DMS79 (cell line): ENCODE measurements at regions not wholly inside any gene's neighbourhood (a gene's known extent, or its start where the extent isn't known, plus 50 kb on each side); places are given as distances from the start of the nearest gene placed in this dataset.
"Not testable (repeated sequence)": the region's sequence is repeated elsewhere in the genome, so short reads cannot be mapped to it uniquely, and the experiment has no call there.

ENCODE experiments used
- DNase-seq: peaks from one replicate; lab custom pipeline; 2025; lab: John Stamatoyannopoulos, UW

DNA sequence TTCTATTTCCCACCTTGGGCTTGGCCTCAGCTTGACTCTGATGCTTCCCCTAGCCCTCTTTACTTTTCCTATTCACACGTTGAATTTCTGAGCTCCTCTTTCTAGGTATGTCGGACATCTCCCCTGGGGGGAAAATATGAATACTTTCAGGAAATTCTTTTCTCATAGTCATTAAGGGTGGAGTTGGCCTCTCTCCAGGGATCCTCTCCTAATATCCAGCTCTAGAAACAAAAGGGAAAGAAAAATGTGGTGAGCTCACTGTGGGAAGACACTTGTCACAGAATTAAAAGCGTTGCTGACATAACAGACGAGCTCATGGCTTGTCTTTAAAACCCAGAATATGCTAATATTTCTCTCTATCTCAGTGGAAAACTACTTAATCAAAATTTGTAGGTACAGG, 132.7 kb upstream of the MEX3C start:
- no peak for DNase-seq

DNA sequence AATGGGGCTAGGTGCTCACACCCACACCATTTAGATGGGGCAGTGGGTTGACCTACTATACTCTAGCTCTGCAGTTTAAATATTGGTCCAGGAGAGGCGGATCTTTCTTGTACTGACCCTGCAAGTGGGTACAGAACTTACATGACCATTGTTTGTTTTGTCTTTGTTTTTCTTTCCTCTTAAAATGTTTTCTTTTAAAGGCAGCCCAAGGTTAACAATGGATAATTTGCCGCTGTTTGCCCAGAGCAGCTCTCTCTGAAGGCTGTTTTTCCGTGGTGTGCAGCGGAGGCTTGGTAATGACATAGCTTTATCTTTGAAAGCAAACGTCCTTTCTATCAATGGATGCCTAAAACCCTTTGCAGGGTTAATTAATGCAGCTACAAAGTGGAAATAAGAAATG, 133.3 kb upstream of the MEX3C start:
- DNase-seq: no peak

DNA sequence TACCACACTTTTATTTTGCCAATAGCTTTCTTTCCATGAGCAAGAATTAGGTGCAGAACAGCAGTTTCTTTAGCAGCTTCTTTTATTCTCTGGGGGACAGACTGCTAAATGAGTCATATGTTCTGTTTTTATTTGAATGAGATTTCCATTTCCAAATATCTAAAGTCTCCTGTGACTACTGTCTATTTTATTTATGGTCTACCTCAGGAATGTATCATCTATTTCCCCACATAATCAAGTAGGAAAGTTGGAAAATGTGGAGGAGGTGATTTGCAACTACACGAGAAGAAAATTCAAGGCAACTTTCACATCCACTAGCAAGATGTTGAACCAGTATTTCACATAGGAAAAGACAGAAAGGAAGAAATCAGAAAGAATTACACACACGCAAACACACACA, 139.9 kb upstream of the MEX3C start:
- DNase-seq: no peak

DNA sequence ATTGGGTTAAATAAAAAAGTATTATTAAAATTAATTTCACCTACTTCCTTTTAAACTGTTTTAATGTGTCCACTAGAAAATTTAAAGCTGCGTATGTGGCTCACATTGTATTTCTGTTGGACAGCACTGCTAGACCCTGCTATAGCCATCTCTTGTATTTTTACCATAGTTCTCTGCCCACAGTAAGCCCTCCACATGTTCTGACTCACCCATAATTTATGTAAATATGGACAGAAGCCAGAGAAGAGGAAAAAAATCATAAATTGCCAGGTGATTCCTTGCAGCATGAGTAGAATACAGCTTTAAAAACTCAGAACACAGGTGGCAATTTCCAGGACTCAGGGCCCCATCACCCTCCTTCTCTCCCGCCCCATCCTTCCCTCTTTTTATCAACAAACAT, 142.4 kb upstream of the MEX3C start:
- no peak for DNase-seq

DNA sequence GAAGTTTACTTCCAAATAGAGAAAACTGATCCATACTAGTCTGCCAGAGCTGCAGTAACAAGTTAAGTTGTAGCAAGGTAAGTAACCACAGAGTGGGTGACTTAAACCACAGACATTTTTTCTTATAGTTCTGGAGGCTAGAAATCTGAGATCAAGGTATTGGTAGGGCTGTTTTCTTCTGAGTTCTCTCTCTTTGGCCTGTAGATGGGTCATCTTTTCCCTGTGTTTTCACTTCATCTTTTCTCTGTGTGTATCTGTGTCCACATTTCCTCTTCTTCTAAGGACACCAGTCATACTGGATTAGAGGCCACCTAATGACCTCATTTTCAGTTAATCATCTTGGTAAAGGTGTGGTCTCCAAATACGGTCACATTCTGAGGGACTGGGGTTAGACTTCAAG, 142.9 kb upstream of the MEX3C start:
- no peak for DNase-seq

DNA sequence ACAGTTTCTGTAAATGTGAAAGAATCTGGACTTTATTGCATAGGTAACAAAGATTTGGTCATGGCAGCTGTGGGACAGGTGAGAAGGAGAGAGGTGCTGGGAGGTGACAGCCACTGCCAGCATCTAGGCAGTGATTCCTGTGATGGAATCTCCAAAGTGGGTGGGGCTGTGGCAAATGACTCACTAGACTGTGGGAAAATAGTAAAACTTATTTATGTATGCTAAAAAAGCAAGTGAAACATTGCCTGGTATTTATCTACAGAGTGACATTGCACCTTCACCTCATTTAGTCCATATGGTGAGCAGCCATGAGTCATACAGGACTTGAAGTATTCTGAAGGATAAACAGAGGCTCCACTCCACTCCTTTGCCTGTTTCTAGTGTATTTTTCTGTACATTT, 145.3 kb upstream of the MEX3C start:
- no peak for DNase-seq

DNA sequence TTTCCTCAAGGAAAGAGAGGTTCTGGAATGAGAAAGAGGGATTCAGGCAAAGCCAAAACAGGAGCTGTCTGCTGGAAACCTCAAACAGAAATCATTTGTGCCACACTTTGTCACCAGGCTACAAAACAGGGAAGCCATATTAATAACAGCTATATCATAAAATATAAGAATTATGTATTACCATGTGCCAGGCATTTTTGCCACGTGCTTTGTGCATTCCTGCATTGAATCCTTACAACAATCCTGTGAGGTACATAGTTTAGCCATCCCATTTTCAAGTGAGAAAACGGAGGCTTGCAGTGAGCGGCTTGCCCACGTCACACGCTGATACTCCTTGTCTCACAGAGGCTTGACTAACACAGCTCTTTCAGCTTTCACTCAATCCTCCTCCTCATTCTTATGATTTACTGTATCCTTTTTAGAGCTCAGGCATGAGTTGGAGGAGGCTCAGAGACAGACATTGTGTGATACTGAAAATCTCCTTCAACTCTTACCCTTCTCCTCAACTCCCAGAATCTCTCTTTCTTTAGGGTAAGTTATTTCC, 148.4 kb upstream of the MEX3C start:
- DNase-seq: no peak

DNA sequence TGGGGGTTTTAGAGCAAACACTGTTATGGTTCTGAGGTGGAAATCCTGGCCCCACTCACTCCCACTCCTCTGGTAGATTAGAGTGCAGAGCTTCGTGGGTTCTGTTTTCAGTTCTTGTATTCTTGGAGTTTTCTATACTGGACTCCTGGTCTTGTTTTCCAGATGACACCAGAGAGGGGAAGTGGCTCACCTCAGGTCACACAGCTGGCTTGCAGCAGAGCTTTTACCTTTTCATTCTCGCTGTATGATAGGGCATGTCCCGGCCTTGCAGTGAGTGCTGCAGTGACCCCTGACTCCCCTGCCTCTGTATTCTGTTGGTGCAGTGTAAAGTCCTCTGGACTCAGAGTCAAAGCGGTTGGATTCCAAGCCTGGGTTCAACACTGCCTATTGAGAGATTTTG, 148.9 kb upstream of the MEX3C start:
- DNase-seq: no peak

DNA sequence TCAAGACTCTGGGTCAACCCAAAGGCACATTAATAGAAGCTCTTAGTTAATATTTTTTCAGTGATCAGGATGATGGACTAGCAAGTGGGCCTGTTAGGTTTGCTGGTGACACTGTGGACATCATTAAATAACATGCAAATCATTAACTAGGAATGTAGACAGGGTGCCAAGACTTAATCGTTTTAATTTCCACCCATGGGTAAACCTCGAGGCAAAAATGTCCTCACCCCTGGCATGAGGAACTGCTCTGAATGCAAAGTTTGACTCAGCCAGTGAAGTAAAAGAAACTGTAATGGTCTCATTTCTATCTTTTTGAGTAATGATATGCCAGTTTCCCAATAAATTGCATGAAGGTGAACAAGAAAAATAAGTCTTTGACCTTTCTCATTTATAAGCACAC, 152.6 kb upstream of the MEX3C start:
- DNase-seq: no peak

DNA sequence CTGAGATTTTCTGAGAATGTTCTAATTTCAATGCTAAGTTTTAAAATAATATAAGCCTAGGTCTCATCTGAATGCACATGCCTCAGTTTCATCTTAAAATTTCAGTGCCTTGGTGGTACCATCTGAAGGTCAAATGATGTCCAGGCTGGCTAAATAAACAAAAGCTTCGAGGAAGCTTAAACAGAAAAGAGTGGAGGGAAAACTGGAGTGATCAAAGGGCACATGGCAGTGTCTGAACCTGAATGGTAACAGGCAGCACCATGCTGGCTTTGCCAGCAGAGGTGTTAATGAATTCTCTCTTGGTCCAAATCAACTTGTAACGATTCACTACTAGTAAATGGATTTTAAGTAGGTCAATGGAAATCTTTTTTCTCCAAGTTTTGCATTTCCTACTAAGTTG, 158.4 kb upstream of the MEX3C start:
- DNase-seq: no peak

DNA sequence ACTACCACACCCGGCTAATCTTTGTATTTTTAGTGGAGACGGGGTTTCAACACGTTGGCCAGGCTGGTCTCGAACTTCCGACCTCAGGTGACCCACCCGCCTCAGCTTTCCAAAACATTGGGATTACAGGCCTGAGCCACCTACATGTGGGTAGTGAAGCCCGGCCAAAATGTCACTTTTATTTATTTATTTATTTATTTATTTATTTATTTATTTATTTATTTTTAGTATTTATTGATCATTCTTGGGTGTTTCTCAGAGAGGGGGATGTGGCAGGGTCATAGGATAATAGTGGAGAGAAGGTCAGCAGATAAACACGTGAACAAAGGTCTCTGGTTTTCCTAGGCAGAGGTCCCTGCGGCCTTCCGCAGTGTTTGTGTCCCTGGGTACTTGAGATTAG, 162.8 kb upstream of the MEX3C start:
- DNase-seq: not testable (repeated sequence)

DNA sequence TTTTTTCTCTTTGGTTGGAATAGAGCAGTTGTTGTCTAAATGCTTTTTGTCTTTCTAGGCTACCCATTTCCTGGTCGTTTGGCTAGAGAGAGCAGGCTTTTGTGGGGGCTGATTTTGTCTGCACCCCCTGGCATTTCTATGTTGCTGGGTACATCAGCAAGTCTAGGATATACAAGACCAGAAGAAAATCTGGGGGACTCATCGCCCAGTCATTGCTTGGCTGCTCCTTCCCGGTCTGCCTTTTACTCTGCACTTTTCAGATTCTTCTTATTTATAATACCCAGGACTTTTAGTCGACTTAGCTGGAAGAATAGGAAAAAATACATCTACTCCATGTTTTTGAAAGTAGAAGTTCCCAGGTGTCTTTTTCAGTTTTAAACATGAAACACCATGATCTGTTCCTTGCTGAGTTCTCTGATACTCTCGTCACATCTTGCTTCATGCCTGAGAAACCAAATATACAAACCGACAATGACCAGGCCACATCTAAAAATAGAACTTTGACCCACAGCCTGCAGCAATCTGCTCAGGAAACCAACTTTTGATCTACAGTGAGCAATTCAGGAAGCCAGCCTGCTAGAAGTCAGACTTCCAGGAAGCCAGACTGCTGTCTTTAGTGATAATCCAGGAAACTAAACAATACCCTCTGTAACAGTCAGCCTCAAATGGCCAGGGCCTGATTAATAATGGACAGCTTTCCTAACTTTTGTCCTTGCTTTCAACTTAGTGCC, 163.8 kb upstream of the MEX3C start:
- DNase-seq: no peak

DNA sequence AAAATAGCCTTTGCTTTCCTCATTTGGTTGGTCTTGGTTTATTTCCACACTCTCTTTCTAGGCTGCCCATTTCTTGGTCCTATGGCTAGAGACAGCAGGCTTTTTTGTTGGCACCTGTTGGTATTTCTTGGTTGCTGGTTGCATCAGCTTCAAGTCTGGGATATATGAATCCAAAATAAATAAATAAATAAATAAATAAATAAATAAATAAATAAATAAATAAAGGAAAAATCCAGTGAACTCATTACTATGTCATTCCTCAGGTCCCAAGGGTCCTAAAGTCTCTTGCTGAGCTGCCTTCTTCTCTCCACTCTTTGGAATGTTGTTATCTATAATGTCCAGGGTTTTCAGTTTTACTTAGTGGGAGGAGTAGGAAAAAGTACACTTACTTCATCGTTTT, 165.9 kb upstream of the MEX3C start:
- no peak for DNase-seq

DNA sequence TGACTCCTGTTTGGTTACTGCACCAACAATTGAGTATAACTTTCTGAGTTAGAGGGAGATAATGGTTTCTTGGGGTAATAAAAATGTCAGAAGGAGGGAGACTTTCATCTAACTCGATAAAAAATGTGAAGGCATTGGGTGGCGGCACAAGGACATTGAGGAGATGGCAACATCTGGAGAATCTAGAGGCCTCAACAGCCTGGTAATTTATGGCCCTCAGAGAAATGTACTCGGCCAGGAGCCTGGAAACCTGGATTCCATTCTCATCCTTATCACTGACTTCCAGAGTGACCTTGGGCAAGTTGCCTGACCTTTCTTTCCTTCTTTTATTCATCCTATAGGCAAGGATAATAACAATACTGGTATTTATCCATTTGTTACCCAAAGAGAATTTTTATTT, 173.5 kb upstream of the MEX3C start:
- DNase-seq: no peak

DNA sequence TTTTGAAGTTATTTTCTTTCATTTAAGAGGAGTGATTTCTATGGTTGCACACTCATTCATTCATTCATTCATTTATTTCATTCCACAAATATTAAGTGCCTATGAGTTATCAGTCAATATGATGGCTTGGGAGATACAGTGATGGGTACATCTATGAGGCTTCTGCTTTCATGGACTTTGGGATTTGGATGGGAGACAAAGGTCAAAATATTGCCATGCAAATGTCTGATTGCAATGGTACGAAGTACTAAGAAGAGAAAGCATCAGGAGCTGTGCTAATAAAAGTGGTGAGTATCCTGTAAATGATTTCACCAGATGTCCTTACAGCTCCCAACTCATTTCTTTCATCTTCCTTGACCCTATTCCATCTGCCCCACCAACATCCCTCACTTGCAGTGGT, 174.4 kb upstream of the MEX3C start:
- no peak for DNase-seq

DNA sequence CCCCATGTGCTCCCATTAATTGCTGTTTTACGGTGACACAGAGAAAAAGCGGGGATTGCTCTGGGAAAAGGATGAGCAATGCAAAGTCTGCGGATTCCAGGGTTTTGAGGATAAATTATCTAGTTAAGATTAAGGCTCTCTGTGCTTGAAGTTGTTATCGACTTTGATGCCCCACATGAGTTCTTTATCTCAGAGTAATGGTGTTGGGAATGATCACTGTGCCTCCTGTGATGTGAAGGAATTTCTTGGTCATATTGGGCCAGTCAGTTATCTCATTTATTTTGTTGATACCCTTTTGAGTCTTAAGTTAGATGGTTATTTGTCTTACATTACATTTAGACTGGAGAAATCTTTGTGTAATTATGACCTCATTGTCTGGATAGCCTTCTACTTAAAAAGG, 184.6 kb upstream of the MEX3C start:
- no peak for DNase-seq

DNA sequence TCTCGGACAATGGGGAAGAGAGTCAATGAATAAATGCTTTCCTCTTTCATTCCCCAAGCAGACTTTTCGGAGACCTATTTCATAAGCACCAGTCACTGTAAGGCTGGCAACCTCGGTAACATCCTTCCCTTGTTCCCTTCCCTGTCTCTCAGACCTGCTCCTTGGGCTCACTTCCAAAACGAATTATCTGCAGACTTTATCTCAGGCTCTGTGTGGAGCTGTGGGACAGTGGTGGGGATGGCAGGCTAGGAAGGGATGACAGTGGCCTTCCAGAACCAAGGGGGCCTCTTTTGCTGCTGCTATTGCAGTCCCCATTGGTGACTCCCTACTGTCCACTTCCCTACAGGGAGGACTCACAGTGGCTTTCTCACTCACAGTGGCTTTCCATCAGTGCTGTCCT, 185.6 kb upstream of the MEX3C start:
- DNase-seq: no peak

DNA sequence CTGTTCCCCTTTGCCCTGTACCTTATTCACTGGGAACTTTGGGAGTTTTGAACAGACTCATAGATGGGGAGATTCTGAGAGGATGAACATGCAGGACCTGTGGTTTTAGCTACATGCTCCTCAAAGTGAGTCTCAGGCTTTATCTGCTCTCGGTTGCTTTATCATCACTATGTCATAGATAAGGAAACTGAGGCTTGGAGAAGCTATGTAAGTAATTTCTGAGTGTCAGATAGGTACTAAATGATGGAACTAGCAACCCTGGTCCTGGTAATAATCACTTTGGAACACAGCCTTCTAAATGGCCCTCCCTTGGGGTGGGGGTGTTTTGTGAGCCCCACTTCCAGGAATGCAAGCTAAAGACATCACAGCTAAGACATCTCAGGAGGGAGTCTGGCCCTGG, 186.2 kb upstream of the MEX3C start:
- no peak for DNase-seq

DNA sequence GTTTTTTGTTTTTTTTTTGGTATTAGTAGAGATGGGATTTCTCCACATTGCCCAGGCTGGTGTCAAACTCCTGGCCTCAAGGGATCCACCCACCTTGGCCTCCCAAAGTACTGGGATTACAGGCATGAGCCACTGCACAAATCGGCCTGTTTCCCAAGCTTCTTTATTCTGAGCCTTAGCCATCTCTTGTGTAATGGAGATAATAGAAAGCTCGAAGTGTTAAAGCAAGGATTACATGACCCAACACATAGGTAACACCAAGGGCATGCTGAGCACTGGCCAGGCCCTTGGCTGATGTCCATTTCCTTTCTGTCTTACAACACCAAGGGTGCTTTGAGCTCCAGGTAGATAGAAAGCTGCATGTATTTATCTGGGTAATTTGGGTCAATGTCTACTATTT, 187.8 kb upstream of the MEX3C start:
- no peak for DNase-seq

DNA sequence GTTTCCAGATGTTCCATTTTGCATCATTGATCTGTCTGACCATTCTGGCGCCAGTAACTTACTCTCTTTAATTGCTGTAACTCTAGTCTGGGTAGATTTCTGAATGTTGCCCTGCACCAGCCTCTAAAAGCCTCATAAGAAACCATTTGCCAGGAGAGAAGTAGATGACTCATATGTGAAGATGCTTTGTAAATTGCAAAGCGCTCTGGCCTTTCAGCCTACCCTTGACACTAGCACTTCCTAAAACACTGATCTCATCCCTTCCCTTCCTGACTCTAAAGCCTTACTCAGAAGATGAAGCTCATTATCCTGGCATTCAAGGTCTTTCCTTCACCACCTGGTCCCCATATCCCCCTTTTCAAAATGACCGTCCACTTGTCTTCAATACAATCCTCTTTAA, 193.2 kb upstream of the MEX3C start:
- DNase-seq: no peak

DNA sequence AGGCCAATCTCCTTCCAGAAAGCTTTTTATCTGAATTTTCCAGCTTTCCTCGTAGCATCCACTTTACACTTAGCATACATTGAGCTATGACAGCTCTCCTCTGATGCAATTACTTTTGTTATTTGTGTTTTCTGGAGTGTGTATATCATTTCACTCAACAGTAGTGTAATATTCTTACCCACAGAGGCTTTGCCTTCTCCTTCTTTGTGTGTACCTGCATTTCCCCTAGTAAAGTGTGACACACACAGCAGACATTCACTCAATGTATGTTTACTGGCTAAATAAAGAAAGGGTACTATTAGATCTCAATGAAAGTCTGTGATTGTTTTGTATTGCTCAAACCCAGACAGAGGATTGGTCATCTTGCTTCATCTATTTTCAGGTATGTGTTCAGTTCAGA, 193.7 kb upstream of the MEX3C start:
- no peak for DNase-seq

DNA sequence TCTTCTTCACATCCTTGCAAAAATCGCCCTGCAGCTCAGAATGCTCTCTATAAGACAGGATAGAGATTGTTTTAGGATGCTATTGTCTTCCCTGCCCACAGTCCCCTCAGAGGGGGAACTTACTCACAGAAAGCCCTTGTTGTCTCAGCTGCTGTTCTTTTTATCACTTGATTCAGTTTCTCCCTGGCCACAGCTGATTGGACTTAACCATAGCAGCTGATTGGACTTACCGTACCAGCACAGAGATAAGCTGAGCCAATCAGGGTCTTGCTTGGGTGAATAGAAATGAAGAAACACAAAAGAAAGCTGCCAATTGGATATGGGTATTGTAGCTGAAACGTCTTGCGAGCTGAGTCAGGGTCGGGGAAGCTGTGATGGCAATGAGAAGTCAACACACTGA, 194.2 kb upstream of the MEX3C start:
- no peak for DNase-seq

DNA sequence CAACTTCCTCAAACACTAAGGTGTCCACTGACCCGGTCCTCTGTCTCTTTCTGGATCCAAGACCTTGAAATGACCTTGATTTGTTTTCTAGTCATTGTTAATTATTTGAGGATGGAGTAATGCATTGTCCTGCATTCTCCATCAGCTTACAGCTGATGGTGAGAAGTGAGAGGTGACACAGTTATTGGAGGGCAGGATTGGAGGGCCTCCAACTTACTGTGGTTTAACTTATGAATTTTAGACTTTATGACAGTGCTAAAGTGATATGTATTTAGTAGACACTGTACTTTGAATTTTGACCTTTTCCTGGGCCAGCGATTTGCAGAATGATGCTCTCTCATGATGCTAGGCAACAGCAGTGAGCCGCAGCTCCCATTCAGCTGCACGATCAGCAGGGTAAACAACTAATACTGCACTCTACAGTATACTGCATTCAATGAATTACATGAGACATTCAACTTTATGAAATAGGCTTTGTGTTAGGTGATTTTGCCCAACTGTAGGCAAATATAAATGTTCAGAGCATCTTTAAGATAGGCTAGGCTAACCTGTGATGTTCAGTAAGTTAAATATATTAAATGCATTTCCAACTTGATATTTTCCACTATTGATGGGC, 200.0 kb upstream of the MEX3C start:
- DNase-seq: no peak

DNA sequence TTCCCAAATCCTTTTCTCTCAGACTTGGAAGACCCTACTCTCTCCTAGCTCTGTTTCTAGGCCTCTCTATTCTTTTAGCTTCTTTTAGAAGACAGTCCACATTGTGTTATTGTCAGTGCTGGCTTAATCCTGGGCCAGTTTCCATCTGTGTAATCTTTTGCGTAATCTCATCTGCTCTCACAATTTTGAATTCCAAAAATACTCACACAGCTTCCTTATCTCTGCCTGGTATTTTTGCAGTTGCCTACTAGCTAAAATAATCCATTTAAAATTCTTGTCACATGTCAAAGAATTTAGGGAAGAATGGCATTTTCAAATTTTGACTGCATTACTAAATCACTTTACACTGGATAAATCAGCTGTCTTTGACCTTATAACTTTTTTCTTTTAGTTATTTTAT, 200.6 kb upstream of the MEX3C start:
- no peak for DNase-seq
